ENCODE measurements at regions not wholly inside any gene's neighbourhood (a gene's known extent, or its start where the extent isn't known, plus 50 kb on each side); places are given as distances from the start of the nearest gene placed in this dataset.

DNA sequence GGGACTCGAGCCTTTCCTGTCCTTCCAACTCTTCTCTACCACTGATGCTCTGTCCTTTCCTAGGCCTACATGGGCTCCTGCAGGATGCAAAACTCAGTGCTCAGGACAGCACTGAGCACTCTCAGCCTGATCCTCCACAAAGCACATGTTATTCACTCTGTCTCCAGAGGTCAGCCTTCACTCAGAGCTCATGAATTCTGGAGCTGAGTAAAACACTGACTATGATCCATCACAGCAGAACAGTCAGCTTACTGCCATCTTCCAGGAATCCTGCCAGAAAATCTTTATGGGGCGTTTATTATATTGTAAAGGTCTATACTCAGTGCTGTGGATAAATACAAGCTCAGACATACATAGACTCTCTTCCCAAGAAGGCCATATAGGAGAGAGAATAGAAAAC, 121.5 kb upstream of the CPEB2 start (continued):
- no peak for TF ChIP-seq CREB1 (IDR thresholded peaks at IDR 0.05)

DNA sequence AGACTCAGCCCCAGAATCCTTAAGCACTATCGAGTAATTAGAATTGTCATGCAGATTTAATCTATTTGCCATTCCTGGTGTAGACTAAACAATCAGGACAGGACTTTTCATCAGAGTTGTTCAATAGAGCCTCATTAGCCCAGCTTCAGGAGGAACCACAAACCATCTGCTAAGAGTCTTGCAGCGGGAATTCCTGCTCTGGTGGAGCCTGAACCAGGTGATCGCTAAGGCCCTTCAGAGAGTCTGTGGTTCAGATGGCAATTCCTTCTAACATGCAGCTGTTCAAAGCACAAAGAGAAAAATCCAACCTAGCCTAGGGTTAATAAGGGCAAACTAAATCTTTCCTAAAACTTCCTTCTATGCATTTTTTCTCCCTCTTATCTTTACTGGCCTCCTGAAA, 119.1 kb upstream of the CPEB2 start:
- H3K79me2 ChIP-seq (ENCODE audit: control insufficient read depth in 1 of 2, insufficient read depth in 2 of 2, low read length in 2 of 2) = no peaks in the 10 kb centered on the region
- no peak overlapping the region for H3K18ac ChIP-seq (ENCODE audit: extremely low read depth, low read length)
- H3K36me3 ChIP-seq (ENCODE audit: control insufficient read depth in 2 of 4, insufficient read depth in 4 of 4, low read length in 3 of 4) = no peaks in the 10 kb centered on the region
- H3K23ac ChIP-seq (ENCODE audit: insufficient read length) = no peak overlapping the region
- no peak overlapping the region for H2BK12ac ChIP-seq (ENCODE audit: low read depth, low read length)
- H4K8ac ChIP-seq (ENCODE audit: extremely low read depth, insufficient read depth, low read length) = no peak overlapping the region
- no peak for FAIRE-seq
- H3K4me2 ChIP-seq (ENCODE audit: insufficient read depth in 1 of 2, low read depth in 2 of 2, low read length in 2 of 2) = no peak overlapping the region
- peaks cover 0 to 1% (median 0%) of the 10 kb centered on the region in 4 experiments; a peak in 1 of 7 replicates for H3K27me3 ChIP-seq (replicated peaks in 1 of 4; ENCODE audit: control insufficient read depth in 3 of 4, extremely low read depth in 1 of 4, insufficient read depth in 3 of 4, low read length in 3 of 4)
- H2BK20ac ChIP-seq (ENCODE audit: low read length) = no peak overlapping the region
- H3K27ac ChIP-seq (ENCODE audit: low read depth, low read length) = no peak overlapping the region
- H2BK15ac ChIP-seq (ENCODE audit: low read length) = no peak overlapping the region
- no peak overlapping the region for H3K14ac ChIP-seq (ENCODE audit: insufficient read length)
- whole genome bisulfite sequencing, 2 experiments (ENCODE audit: extremely low coverage in 1 of 2, insufficient coverage in 1 of 2, insufficient read length in 1 of 2, insufficient replicate concordance in 2 of 2, low coverage in 1 of 2, low lambda C conversion rate in 2 of 2, missing lambda C conversion rate in 1 of 2) = 100% methylated on average over 3 of the region's 3 CpGs; no CpG with 5 or more reads in 1 of the 2 experiments
- no peak overlapping the region for H3K56ac ChIP-seq (replicated peaks; ENCODE audit: insufficient read length, low read depth, low read length)
- no peak overlapping the region for H4K91ac ChIP-seq (replicated peaks; ENCODE audit: insufficient read length, low read length)
- no peak overlapping the region for H3K4me3 ChIP-seq (ENCODE audit: extremely low read depth in 1 of 4, insufficient read depth in 2 of 4, low read depth in 3 of 4, low read length in 4 of 4)
- no peak overlapping the region for H2BK5ac ChIP-seq (ENCODE audit: low read depth, low read length)
- CTCF ChIA-PET (ENCODE audit: partially characterized antibody) = no interaction called here
- no peak for DNase-seq (ENCODE audit: low read depth in 1 of 2, low spot score in 2 of 2)
- no peak overlapping the region for H2BK120ac ChIP-seq (replicated peaks; ENCODE audit: low read depth, low read length)
- POLR2A ChIA-PET (ENCODE audit: partially characterized antibody) = no interaction called here
- H4K5ac ChIP-seq (ENCODE audit: insufficient read length, low read depth, low read length) = no peak overlapping the region
- no peak overlapping the region for H2AFZ ChIP-seq (ENCODE audit: low read length)
- TF ChIP-seq GTF2F1 (IDR thresholded peaks at IDR 0.05; ENCODE audit: borderline replicate concordance, low read depth, low read length) = no peak
- TF ChIP-seq SIRT6 (IDR thresholded peaks at IDR 0.05; ENCODE audit: low read length) = no peak
- TF ChIP-seq, protein P1, sequence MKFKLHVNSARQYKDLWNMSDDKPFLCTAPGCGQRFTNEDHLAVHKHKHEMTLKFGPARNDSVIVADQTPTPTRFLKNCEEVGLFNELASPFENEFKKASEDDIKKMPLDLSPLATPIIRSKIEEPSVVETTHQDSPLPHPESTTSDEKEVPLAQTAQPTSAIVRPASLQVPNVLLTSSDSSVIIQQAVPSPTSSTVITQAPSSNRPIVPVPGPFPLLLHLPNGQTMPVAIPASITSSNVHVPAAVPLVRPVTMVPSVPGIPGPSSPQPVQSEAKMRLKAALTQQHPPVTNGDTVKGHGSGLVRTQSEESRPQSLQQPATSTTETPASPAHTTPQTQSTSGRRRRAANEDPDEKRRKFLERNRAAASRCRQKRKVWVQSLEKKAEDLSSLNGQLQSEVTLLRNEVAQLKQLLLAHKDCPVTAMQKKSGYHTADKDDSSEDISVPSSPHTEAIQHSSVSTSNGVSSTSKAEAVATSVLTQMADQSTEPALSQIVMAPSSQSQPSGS (IDR thresholded peaks at IDR 0.05; ENCODE audit: low read length) = no peak
- no peak for TF ChIP-seq EP300 (IDR thresholded peaks at IDR 0.05; ENCODE audit: borderline replicate concordance in 1 of 2, low read depth in 2 of 2, low read length in 2 of 2)
- no peak for TF ChIP-seq POLR2A (IDR thresholded peaks at IDR 0.05; ENCODE audit: control extremely low read depth in 1 of 2, low read depth in 2 of 2, low read length in 2 of 2)
- no peak for TF ChIP-seq ZNF274 (IDR thresholded peaks at IDR 0.05; ENCODE audit: borderline replicate concordance, extremely low read depth, low read length)
- H3K23me2 ChIP-seq (ENCODE audit: low read depth, low read length) = no peaks in the 10 kb centered on the region; the same call in 1 of the 2 replicates
- no peaks in the 10 kb centered on the region for H3K4me1 ChIP-seq (replicated peaks in 1 of 4; ENCODE audit: control insufficient read depth in 3 of 4, insufficient read depth in 4 of 4, low read length in 3 of 4)
- H3K4ac ChIP-seq (replicated peaks; ENCODE audit: insufficient read length, low read depth, low read length) = no peak overlapping the region
- H3K79me1 ChIP-seq (ENCODE audit: low read depth, low read length) = no peaks in the 10 kb centered on the region
- H4K20me1 ChIP-seq (replicated peaks in 1 of 2; ENCODE audit: control insufficient read depth in 1 of 2, insufficient read depth in 2 of 2, low read length in 2 of 2) = no peaks in the 10 kb centered on the region
- H3K9me3 ChIP-seq (ENCODE audit: insufficient read depth in 2 of 2, low read depth in 1 of 2, low read length in 1 of 2) = no peaks in the 10 kb centered on the region
- no peak overlapping the region for H2AK5ac ChIP-seq (ENCODE audit: low read depth, low read length)
- H3K9ac ChIP-seq (replicated peaks in 1 of 4; ENCODE audit: extremely low read depth in 1 of 4, low read depth in 3 of 4, low read length in 3 of 4) = no peak overlapping the region

All from H1 (cell line).